ENCODE measurements at regions not wholly inside any gene's neighbourhood (a gene's known extent, or its start where the extent isn't known, plus 50 kb on each side); places are given as distances from the start of the nearest gene placed in this dataset.
"Not testable (repeated sequence)": the region's sequence is repeated elsewhere in the genome, so short reads cannot be mapped to it uniquely, and the experiment has no call there.

DNA sequence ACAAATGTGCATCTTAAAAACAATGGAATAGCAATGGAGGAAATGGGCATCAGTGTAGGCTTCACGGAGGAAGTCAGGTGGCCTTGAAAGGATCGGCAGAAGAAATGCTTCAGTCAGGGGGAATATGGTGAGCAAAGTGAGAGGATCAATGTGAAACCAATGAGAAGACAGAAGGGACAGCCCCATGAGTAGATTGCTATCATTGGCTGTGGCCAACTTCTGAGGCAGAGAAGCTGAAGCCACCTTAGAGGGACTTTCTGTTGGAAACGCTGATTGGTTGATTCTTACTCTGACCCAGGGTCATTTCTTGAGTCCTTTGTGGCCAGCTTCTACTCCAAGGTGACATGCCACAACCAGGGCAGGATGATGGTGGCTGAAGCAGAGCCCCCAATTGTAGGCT is 130.7 kb upstream of the ZNF648 start:
- DNase-seq, result no peak

DNA sequence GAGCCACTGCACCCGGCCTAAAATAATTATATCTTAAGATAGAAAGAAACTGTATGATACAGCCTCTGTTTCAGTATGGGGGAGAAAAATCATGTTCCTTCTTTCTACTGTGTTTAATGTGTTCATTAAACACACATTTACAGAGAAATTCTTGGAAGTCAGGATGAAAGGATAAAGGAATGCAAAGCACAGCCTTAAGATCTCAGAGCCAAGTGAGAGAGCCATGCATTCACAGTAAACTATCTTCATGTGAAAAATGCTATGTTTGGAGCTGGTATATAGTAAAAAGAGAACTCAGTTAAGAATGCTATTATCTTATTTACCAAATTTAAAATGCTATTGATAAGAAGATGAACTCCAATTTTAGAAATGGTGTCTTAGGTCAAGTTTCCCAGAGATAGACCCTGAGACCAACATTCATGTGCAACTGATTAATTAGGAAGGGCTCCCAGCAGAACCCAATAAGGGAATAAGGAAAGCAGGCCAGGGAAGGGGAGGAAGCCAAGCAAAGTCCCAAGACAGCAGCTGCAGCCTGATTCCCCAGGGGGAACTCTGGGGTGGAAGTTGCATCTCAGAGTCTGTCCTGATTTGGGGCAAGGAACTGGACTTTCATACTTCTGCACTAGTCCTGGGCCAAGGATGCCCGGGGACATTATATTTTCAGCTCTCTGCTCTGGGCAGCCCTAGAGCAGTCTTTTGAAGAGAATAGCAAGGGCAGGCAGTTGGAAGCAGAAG is 130.0 kb upstream of the ZNF648 start:
- DNase-seq, result no peak

DNA sequence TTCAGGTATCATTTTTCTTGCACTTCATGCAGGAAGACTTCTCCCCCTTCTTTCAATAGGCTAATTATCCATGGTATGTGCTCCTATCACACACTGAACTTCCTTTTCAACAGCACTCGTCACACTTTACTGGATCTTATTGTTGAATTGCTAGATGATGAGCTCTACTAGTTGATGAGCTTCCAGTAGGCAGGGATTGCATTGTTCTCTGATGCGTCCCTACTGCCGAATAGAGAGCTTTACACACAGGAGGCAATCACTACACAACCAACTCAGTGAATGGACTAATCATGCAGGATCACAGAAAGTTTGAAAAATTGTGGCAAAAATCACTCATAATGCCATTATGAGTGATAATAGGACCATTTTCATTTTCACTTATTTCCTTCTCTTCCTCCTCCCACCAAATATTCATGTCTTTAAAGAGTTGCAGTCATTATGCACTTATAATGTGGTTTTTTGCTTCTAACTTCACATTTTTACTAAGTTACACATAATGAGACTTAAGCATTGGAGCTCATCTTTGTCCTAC is 128.1 kb upstream of the ZNF648 start:
- no peak for DNase-seq

DNA sequence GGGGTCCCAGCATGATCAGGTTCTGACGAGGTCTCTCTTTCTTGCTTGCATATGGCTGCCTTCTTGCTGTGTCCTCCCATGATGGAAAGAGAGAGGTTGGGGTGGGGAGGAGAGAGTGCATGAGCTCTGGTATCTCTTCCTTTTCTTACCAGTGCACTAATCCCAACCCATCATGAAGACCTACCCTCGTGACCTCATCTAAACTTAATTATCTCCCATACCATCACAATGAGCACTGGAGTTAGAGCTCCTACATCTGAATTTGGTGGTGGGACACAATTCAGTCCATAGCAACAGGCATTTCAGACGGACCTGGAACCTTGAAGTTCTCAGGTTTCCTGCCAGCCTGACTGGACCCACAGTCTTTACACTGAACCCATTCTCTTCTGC is 125.2 kb upstream of the ZNF648 start:
- DNase-seq, result no peak

DNA sequence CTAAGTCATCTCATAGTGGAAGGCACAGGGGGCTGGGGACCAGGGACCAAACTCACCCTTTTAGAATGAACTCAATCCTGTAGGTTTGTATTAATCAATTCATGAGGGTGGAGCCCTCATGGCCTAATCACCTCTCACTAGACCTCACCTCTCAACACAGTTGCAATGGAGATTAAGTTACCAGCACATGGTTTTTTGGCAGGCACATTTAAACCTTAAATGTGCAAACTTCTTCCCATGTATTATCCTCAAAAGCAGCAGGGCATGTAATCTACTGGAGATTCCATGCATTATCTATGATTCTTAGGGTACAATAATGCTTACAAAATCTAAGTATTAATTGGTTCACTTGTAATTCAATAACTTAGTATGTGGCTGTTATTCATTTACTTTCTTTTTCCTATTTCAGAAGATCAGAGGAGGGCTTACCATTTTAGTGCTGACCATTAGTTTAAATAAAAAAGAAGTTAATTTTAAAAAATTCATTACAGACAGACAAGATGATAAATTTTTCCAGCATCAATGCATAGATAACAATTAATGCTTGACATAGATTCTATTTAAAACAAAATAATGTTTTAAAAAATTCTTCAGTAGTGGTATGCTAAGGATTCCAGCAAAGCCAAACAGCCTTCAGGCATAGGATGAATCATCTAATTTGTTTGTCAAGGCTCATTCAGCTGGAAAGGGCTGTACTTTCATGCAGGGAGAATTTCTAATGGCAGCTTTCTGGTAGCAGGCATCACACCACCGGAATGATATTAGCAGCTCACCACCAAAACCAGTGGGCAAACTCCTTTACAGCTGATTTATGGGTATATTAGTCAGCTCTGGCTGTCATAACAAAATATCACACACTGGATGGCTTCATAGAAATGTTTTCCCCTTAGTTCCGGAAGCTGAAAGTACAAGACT is 124.6 kb upstream of the ZNF648 start:
- no peak for DNase-seq

DNA sequence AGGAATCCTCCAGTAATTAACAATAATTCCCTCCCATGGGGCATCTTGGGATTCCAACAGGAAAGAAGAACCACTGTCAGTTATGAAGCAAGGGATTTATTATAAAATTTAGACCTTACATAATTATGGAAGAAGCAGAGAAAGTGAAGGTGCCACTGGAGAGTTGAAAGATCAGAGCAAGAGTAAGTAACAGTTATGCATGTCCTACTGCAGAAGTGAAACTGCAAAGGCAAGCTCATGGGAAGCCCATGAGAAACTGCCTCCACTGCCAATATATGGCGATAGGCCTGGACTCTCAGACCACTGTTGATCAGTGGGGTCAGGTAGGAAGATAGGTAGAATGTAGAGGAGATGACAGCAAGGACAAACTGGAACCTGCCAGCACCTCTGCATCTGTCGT is 123.6 kb upstream of the ZNF648 start:
- DNase-seq, result no peak

DNA sequence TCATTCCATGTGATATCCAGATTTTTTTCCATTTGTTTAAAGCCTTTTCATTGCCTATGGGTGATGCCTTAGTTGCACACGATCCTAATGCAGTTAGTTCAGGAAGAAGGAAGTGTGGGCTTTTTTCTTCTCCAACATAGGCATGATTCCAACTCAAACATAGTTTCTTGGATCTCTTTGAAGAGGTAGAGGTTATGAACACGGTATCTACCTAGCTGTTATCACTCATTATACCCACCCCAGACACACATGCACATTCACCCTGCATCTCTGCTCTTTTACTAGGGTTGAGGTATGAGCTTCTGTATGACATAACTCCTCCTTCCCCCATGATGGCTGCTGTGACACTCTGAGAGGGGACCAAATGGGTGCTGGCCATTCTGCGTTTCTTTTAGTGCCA is 122.1 kb upstream of the ZNF648 start:
- no peak for DNase-seq

DNA sequence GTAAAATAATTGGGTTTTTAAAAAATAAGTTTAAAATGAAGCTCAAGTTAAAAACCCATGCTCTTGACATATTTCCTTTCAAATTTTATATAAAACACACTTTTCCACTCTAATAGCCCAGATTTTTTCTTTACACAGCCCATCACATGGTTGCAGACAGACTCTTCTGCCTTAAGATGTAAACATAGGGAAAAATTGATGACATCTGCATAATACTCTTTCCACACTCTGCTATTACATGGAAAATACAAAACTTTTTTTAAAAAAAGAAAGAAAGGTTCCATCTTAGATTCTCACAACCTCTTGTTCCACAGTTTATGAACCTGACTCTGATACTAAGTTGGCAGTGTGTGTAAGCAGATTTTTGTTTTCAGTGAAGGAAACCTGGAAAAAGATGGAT is 120.8 kb upstream of the ZNF648 start:
- DNase-seq, result no peak

DNA sequence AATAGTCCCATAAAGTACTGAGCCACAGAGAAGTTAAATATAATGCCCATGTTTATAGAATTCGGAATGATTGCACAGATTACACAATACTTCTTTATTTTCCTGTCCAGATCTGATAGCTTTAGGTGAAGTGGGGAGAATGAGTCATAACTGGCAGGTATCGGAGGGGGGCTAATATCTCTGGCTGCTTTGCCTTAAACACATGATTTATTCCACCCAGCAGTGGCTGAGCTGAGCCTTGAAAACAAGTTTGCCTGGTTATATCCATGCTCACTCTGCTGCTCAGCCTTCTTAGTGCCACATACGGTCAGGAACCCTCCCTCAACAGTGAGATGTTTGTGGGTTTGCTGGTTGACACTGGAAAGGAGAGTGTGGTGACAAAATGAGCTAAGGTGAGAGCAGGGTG is 119.7 kb upstream of the ZNF648 start:
- DNase-seq, result no peak

DNA sequence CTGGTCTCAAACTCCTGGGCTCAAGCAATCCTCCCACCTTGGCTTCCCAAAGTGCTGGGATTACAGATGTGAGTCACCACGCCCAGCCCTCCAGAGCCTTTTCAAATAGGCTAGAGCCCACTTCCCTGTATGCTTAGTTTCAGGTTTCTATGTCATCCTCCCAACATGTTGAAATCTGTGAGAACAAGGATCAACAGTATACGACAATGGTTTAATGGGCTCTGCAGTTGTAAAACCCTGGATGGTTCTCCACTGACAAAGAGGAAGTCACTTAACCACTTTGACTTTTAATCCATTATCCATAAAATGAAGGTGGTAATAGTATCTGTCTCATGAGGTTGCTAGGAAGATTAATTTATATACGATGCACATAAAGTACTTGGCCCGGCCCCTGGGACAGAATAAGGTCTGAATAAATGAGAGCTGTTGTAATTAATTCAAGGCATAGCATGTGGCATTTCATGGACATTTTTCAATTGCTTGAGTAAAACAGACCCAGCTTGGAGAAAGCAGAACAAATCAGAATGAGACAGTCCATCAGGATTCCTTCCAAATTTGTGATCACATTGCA is 113.9 kb upstream of the ZNF648 start:
- DNase-seq, result peak; percentile 94

DNA sequence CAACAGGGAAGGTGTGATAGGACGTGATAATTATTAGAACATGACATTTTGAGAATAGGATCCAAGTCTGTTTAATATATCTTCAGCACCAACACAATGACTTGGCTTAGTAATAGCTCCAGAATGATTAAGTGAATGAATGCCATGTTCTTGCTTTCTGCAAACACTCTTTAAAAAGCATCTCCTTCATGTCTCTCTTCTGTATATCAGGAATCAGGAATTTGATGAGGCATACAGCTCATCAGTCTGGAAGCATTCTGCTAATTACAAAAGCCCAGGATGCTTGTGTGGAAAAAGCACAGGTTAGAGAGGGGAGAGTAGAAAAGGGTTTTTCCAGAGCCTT is 113.0 kb upstream of the ZNF648 start:
- no peak for DNase-seq

DNA sequence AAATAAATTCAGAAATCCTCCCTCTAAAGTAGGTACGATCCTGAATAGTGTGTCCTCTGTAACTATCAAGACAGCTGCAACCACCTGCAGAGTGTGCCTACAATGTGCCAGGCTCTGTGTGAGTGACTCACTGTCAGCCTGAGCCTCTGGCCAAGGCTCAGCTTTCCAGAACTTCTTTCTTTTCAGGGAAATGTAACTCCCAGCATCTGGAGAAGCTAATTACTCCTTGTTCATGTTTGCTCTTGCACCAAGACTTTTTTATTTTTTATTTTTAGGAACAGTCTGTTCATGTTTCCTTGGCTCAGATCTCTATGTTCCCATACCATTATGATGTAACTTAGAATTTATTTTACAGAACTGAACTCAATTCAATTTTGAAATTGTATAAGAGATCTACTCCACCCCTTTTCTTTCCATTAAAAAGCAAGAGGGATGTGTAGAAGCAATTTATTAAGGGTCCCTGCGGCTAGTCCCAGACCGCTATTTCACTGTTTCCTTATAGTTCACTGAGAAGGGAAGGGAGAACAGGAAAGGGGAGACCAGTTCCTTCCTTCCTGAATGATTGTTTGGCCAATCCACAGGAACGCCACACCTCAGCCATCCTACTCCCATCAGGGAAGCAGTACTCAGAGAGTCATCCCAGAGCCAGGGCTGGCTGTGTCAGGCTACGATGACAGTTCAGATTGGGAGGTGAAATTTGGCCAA is 112.4 kb upstream of the ZNF648 start:
- DNase-seq, result no peak

DNA sequence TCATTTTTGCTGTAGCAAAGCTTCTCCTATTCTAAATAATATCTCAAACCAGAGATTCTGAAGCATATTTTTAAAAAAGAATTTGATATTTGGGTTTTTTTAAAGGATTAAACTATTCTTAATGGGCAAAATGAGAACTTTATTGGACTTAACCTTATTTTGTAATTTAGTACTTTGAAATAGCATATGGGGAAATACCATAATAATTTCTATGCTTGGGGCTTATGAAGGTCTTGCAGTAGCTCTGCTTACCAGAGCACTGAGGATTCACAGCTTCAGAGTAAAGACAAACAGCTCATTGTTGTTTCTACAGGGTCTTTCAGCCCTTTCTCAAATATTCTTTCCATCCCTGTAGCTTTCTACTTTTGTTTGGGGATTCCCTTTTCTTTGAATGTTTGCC is 111.2 kb upstream of the ZNF648 start:
- no peak for DNase-seq

DNA sequence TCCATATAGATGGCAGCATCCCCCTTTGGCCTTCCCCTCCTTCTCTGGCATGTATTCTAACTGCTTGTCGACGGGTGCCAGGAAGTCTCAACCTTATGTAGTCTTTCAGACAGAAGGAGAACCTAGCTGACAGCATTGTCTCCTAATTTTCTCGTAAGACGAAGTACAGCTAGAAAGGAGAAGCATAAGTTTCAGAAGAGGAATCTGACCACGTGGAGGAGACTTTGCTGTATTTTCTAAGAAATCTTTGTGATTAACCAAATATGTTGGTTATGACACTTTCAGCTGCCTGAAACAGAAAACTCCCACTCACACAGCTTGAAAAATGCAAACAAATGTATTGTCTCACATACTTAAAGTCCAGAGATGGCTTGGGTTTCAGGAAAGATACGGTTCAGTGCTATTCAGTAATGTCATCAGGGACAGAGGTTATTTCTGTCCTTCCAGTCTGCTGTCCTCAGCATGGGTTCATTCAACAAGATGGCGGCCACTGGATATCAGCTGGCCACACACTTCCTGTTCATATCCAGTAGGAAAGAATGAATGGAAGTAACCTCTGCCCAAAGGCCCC is 109.5 kb upstream of the ZNF648 start:
- no peak for DNase-seq

DNA sequence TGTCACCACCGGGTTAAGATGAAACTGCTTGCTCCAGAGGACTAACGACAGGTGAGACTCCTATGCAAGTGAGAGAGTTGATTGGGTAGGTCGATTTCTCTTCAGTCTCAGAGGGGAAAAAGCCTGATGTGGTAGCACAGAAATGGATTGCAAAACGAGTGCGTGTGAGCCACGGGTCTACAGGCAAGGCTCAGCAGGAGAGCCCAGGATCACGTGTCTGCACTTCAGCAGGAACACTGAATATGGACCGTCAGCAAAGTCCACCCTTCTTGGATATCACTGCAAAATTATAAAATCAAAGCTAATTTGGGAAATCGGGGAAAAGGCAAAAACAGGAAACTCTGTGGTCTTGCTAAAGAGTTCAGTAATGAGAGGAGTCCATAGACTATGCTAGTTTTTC is 107.7 kb upstream of the ZNF648 start:
- DNase-seq, result no peak

DNA sequence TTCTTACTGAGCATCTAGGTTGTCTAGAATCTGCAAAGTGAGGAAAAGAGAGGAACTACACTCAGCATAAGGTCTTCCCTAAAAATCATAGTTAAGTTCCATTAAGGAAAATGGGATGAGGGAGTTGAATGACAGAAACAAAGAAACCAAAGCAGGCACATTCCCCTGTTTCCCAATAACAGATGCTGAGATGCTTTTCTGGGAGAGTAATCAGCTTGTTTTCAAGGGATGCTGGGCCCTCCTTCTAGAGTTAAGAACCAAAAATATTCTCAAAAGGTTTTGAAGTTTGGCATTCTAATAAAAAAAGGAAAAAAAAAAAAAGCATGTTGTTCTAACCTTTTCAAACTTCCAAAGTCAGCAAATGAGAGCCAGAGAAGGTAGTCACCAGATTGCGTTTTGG is 105.2 kb upstream of the ZNF648 start:
- no peak for DNase-seq

DNA sequence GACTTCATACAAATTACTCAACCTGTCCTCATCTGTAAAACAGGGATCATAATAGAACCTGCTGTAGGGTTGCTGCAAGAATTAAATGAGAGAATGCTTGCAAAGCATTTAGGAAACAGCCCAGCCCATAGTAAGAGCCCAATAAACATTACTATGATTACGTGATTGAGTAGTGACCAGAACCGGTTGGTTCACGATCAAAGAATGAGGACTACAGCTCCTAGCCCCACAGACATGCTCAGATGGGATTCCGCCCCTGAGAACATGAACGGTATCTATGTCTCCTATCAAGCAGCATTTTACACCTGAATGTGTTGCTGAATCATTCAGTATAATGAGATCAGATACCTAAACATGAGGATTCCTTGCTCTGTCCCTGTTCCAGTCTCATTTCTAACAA is 104.8 kb upstream of the ZNF648 start:
- no peak for DNase-seq

DNA sequence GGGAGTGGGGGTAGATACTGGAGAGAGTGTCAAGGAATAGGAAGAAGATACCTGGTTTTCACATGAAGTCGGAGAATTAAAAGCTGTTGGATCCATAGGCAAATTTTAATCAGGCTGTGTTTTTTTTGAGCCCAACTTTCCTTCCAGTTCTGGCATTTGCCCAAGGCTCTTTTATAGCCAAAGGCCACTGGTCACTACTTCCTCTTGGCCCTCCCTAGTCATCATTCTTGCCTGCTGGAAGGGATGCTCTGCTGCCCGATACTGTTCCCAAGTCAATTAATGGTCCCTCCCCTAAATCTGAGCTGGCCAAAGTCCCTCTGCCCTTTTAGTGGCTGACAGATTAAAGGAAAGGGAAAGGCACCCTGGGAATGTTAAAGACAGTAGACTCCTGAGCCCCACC is 102.8 kb upstream of the ZNF648 start:
- no peak for DNase-seq

DNA sequence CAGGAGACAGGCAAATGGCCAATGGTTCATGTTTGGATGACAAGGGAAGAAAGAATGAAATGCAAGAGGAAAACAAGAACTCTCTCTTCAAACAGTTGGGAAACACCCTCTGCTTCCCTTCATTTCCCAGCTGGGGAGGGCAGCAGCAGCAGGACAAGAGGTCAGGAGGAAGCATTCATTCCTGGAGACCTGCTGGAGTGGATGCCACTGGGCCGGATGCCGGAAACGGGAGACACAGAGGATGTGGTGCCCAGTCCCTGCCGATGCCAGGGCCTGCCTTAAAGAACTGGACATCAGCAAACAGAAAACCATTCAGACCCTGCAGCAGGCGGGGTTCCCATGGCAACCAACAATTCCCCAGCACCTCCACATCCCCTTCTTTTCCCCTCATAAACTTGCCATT is 102.3 kb upstream of the ZNF648 start:
- DNase-seq, result no peak

DNA sequence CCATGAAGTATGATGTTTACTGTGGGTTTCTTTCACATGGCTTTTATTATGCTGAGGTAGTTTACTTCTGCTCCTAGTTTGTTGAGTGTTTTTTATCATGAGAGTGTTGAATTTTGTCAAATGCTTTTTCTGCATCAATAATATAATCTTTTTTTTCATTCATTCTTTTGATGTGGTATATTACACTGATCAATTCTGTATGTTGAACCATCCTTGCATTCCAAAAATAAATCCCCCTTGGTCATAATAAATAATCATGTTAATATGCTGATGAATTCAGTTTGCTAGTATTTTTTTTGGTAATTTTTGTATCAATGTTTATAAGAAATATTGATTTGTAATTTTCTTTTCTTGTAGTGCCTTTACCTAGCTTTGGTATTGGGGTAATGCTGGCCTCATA is 97.9 kb upstream of the ZNF648 start:
- DNase-seq, result no peak

DNA sequence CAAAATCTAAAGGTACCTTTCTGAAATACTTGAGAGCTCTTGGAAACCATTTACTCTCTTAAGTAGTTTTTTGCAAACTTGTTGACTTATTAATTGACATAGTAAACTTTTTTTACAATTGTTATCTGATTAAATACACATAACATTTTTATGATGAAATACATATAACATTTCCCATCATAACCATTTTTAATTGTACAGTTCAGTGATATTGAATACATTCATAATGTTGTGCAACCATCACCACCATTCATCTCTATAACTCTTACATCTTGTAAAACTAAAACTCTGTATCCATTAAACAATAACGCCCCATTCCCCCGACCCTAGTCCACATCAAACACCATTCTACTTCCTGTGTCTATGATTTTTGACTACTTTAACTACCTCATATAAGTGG is 95.7 kb upstream of the ZNF648 start:
- DNase-seq, result no peak

DNA sequence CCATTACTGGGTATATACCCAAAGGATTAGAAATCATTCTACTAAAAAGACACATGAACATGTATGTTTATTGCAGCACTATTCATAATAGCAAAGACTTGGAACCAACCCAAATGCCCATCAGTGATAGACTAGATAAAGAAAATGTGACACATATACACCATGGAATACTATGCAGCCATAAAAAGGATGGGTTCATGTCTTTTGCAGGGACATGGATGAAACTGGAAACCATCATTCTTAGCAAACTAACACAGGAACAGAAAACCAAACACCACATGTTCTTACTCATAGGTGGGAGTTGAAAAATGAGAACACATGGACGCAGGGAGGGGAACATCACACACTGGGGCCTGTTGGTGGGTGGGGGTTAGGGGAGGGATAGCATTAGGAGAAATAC is 92.9 kb upstream of the ZNF648 start:
- DNase-seq, result not testable (repeated sequence)

DNA sequence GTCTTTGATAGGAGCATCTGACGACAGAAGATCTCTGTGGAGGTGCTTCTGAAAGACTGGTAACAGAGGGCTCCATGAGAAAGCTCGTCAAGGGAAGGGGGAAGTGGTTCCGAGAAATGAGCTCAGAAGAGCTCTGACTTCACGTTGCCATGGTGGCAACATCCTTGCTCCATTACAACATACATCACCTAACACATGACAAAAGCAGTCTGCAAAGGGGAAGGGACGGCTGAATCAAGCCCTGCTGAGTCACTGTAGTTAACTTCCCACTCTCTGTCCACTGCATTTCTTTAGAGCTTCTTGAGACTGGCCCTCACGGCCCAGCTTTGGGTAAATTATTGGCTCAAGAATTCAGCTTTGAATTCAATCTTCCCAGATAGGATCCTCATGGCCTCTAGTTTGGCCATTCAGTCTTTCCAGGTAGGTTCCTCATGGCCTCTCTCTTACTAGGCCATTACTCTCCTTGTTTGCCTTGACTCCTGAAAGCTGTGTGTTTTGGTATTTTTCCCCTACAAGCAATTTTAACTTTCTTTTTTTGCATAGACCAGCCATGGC is 88.0 kb upstream of the ZNF648 start:
- no peak for DNase-seq

Data from NCI-H2029 treated with DMSO at 0.1 percent for 48 hours (cell line).